Keratinocyte (primary cell): ENCODE measurements at regions not wholly inside any gene's neighbourhood (a gene's known extent, or its start where the extent isn't known, plus 50 kb on each side); places are given as distances from the start of the nearest gene placed in this dataset.

Experiments
- CTCF ChIP-seq, 3 experiments: IDR thresholded peaks in 1 of 3; conservative IDR thresholded peaks in 1 of 3; optimal IDR thresholded peaks in 1 of 3; 2 replicates in 2 of 3; 3 replicates in 1 of 3; pipeline versions ENCODE3 to v1.5.1; 2011; ENCODE audit warnings: low read length in 3 of 3, mild to moderate bottlenecking in 3 of 3, moderate library complexity in 2 of 3, control low read depth in 1 of 3, inconsistent platforms in 1 of 3; ENCODE audit not compliant: insufficient read depth in 2 of 3; ENCODE audit errors: extremely low read depth in 1 of 3
- EZH2 ChIP-seq: IDR thresholded peaks from one replicate; pipeline ENCODE4 v1.6.1; 2012; ENCODE audit warnings: inconsistent platforms, mild to moderate bottlenecking, low read length, moderate library complexity

- TF ChIP-seq CTCF (optimal IDR thresholded peaks at IDR 0.05 in 1 of 3, IDR thresholded peaks at IDR 0.05 in 1 of 3, conservative IDR thresholded peaks at IDR 0.05 in 1 of 3; ENCODE audit: extremely low read depth in 1 of 3, insufficient read depth in 2 of 3, low read length in 3 of 3) (no peak), EZH2 (no peak)
Observed at GRCh38 chr4:100314057-100314456, 123.8 kb upstream of the DDIT4L start.
